ENCODE measurements at regions not wholly inside any gene's neighbourhood (a gene's known extent, or its start where the extent isn't known, plus 50 kb on each side); places are given as distances from the start of the nearest gene placed in this dataset.
A peak's percentile ranks its signal among the peaks of the same experiment; 100 is the strongest.

- no peak overlapping the region for H3K27ac ChIP-seq (ENCODE audit: low read depth, low read length)
These were observed 798.0 kb upstream of the MGAT4C start for GRCh38 chr12:87054226-87054625.

GRCh38 chr12:87051621-87052020 lies 795.4 kb upstream of the MGAT4C start:
- Histone ChIP-seq H3K36me3 (ENCODE audit: control insufficient read depth, insufficient read depth, low read length) (no peaks in the 10 kb centered on the region), H3K9me3 (ENCODE audit: control insufficient read depth, insufficient read depth, low read length) (no peaks in the 10 kb centered on the region), H3K4me1 (ENCODE audit: control insufficient read depth, insufficient read depth, low read length) (peaks cover 5% of the 10 kb centered on the region; the same call in 1 of the 2 replicates), H3K4me3 (ENCODE audit: low read depth, low read length) (no peak overlapping the region), H3K27ac (ENCODE audit: low read depth, low read length) (peak overlapping the region; percentile 43), H3K9ac (ENCODE audit: low read depth, low read length) (no peak overlapping the region), H3K27me3 (ENCODE audit: control insufficient read depth, insufficient read depth, low read length) (no peaks in the 10 kb centered on the region)

More at GRCh38 chr12:87054226-87054625, 798.0 kb upstream of the MGAT4C start:
- Histone ChIP-seq H3K9ac (ENCODE audit: low read depth, low read length) (no peak overlapping the region), H3K36me3 (ENCODE audit: control insufficient read depth, insufficient read depth, low read length) (no peaks in the 10 kb centered on the region), H3K4me1 (ENCODE audit: control insufficient read depth, insufficient read depth, low read length) (peaks cover 5% of the 10 kb centered on the region; the same call in 1 of the 2 replicates), H3K4me3 (ENCODE audit: low read depth, low read length) (no peak overlapping the region), H3K27me3 (ENCODE audit: control insufficient read depth, insufficient read depth, low read length) (no peaks in the 10 kb centered on the region), H3K9me3 (ENCODE audit: control insufficient read depth, insufficient read depth, low read length) (no peaks in the 10 kb centered on the region)

- H3K9me3 ChIP-seq (ENCODE audit: control insufficient read depth, insufficient read depth, low read length): no peaks in the 10 kb centered on the region
- no peaks in the 10 kb centered on the region for H3K36me3 ChIP-seq (ENCODE audit: control insufficient read depth, insufficient read depth, low read length)
- no peak overlapping the region for H3K4me3 ChIP-seq (ENCODE audit: low read depth, low read length)
- H3K27ac ChIP-seq (ENCODE audit: low read depth, low read length): no peak overlapping the region
- peaks cover 5% of the 10 kb centered on the region; the same call in 1 of the 2 replicates for H3K4me1 ChIP-seq (ENCODE audit: control insufficient read depth, insufficient read depth, low read length)
- no peak overlapping the region for H3K9ac ChIP-seq (ENCODE audit: low read depth, low read length)
- no peaks in the 10 kb centered on the region for H3K27me3 ChIP-seq (ENCODE audit: control insufficient read depth, insufficient read depth, low read length)
These were observed 791.5 kb upstream of the MGAT4C start for GRCh38 chr12:87047691-87048090.

DNA sequence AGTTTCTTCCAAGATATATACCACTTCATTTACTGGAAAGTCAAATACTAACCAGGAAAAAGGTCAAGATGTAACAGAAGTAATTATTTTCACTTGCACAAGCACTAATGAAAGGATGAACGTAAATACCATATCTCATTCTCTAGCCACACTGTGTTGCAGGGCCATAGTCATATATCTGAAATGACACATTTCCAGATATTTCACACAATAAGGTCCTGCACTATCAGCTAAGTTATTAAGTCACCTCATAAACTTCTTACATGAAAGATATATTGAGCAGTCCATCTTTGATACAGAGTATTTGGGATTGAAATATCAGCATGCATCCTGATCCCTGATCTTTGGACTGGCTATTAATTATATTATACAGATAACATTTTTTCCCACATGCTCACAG lies 783.3 kb upstream of the MGAT4C start:
- Histone ChIP-seq H3K27ac (ENCODE audit: low read depth, low read length) (no peak overlapping the region), H3K9ac (ENCODE audit: low read depth, low read length) (no peak overlapping the region), H3K4me1 (ENCODE audit: control insufficient read depth, insufficient read depth, low read length) (no peaks in the 10 kb centered on the region), H3K36me3 (ENCODE audit: control insufficient read depth, insufficient read depth, low read length) (no peaks in the 10 kb centered on the region), H3K9me3 (ENCODE audit: control insufficient read depth, insufficient read depth, low read length) (no peaks in the 10 kb centered on the region), H3K27me3 (ENCODE audit: control insufficient read depth, insufficient read depth, low read length) (no peaks in the 10 kb centered on the region), H3K4me3 (ENCODE audit: low read depth, low read length) (no peak overlapping the region)

GRCh38 chr12:87038098-87038497 lies 781.9 kb upstream of the MGAT4C start:
- no peaks in the 10 kb centered on the region for H3K9me3 ChIP-seq (ENCODE audit: control insufficient read depth, insufficient read depth, low read length)
- no peak overlapping the region for H3K27ac ChIP-seq (ENCODE audit: low read depth, low read length)
- no peak overlapping the region for H3K4me3 ChIP-seq (ENCODE audit: low read depth, low read length)

DNA sequence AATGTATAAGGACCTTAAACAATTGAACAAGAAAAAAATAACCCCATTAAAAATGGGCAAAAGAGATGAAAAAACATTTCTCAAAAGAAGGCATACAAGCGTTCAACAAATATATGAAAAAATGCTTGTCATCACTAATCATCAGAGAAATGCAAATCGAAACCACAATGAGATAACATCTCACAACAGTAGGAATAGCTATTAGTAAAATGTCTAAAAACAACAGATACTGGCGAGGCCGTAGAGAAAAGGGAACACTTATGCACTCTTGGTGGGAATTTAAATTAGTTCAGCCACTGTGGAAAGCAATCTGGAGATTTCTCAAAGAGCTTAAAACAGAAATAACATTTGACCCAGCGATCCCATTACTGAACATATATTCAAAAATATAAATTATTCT lies 769.8 kb upstream of the MGAT4C start:
- Histone ChIP-seq H3K27ac (ENCODE audit: low read depth, low read length) (no peak overlapping the region), H3K36me3 (ENCODE audit: control insufficient read depth, insufficient read depth, low read length) (no peaks in the 10 kb centered on the region), H3K27me3 (ENCODE audit: control insufficient read depth, insufficient read depth, low read length) (no peaks in the 10 kb centered on the region), H3K9ac (ENCODE audit: low read depth, low read length) (no peak overlapping the region), H3K4me1 (ENCODE audit: control insufficient read depth, insufficient read depth, low read length) (no peaks in the 10 kb centered on the region), H3K4me3 (ENCODE audit: low read depth, low read length) (no peak overlapping the region), H3K9me3 (ENCODE audit: control insufficient read depth, insufficient read depth, low read length) (no peaks in the 10 kb centered on the region)

More at GRCh38 chr12:87038098-87038497, 781.9 kb upstream of the MGAT4C start:
- H3K27me3 ChIP-seq (ENCODE audit: control insufficient read depth, insufficient read depth, low read length): no peaks in the 10 kb centered on the region
- H3K4me1 ChIP-seq (ENCODE audit: control insufficient read depth, insufficient read depth, low read length): no peaks in the 10 kb centered on the region
- H3K9ac ChIP-seq (ENCODE audit: low read depth, low read length): no peak overlapping the region
- no peaks in the 10 kb centered on the region for H3K36me3 ChIP-seq (ENCODE audit: control insufficient read depth, insufficient read depth, low read length)

- Histone ChIP-seq H3K27me3 (ENCODE audit: control insufficient read depth, insufficient read depth, low read length) (no peaks in the 10 kb centered on the region), H3K9ac (ENCODE audit: low read depth, low read length) (no peak overlapping the region), H3K36me3 (ENCODE audit: control insufficient read depth, insufficient read depth, low read length) (no peaks in the 10 kb centered on the region), H3K4me3 (ENCODE audit: low read depth, low read length) (no peak overlapping the region), H3K4me1 (ENCODE audit: control insufficient read depth, insufficient read depth, low read length) (no peaks in the 10 kb centered on the region), H3K9me3 (ENCODE audit: control insufficient read depth, insufficient read depth, low read length) (no peaks in the 10 kb centered on the region), H3K27ac (ENCODE audit: low read depth, low read length) (no peak overlapping the region)
These were observed 765.2 kb upstream of the MGAT4C start for GRCh38 chr12:87021400-87021799.

- Histone ChIP-seq H3K9me3 (ENCODE audit: control insufficient read depth, insufficient read depth, low read length) (no peaks in the 10 kb centered on the region), H3K4me3 (ENCODE audit: low read depth, low read length) (no peak overlapping the region), H3K27me3 (ENCODE audit: control insufficient read depth, insufficient read depth, low read length) (no peaks in the 10 kb centered on the region), H3K4me1 (ENCODE audit: control insufficient read depth, insufficient read depth, low read length) (no peaks in the 10 kb centered on the region), H3K27ac (ENCODE audit: low read depth, low read length) (no peak overlapping the region), H3K36me3 (ENCODE audit: control insufficient read depth, insufficient read depth, low read length) (no peaks in the 10 kb centered on the region), H3K9ac (ENCODE audit: low read depth, low read length) (no peak overlapping the region)
These were observed 763.9 kb upstream of the MGAT4C start for GRCh38 chr12:87020071-87020470.

- H3K27ac ChIP-seq (ENCODE audit: low read depth, low read length): no peak overlapping the region
- no peak overlapping the region for H3K9ac ChIP-seq (ENCODE audit: low read depth, low read length)
- H3K36me3 ChIP-seq (ENCODE audit: control insufficient read depth, insufficient read depth, low read length): no peaks in the 10 kb centered on the region
- no peaks in the 10 kb centered on the region for H3K27me3 ChIP-seq (ENCODE audit: control insufficient read depth, insufficient read depth, low read length)
- no peaks in the 10 kb centered on the region for H3K9me3 ChIP-seq (ENCODE audit: control insufficient read depth, insufficient read depth, low read length)
- no peak overlapping the region for H3K4me3 ChIP-seq (ENCODE audit: low read depth, low read length)
- no peaks in the 10 kb centered on the region for H3K4me1 ChIP-seq (ENCODE audit: control insufficient read depth, insufficient read depth, low read length)
These were observed 759.2 kb upstream of the MGAT4C start for GRCh38 chr12:87015352-87015751.

- no peak overlapping the region for H3K4me3 ChIP-seq (ENCODE audit: low read depth, low read length)
- no peak overlapping the region for H3K9ac ChIP-seq (ENCODE audit: low read depth, low read length)
- H3K9me3 ChIP-seq (ENCODE audit: control insufficient read depth, insufficient read depth, low read length): no peaks in the 10 kb centered on the region; the same call in 1 of the 2 replicates
- H3K36me3 ChIP-seq (ENCODE audit: control insufficient read depth, insufficient read depth, low read length): no peaks in the 10 kb centered on the region
- no peaks in the 10 kb centered on the region for H3K4me1 ChIP-seq (ENCODE audit: control insufficient read depth, insufficient read depth, low read length)
- no peak overlapping the region for H3K27ac ChIP-seq (ENCODE audit: low read depth, low read length)
- H3K27me3 ChIP-seq (ENCODE audit: control insufficient read depth, insufficient read depth, low read length): no peaks in the 10 kb centered on the region
These were observed 752.7 kb upstream of the MGAT4C start for GRCh38 chr12:87008785-87009384.

DNA sequence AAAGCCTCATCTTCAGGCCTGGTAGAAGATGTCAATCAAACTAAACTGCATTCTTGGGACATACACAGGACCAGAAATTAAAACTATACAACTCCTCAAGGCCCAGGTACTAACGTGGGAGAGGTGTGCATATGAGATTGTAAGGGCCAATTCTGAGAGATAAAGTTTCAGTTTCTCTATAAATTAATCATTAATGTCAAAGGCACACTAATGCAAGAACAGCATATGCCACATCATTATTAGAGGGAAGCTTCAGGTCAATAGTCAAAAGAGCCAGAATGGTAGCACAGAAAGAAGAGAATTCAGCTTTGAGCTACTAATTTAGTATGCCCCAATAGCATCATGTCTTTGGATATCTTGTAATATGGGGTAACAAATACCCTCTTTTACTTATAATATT lies 744.9 kb upstream of the MGAT4C start:
- H3K4me3 ChIP-seq (ENCODE audit: low read depth, low read length): no peak overlapping the region
- no peak overlapping the region for H3K27ac ChIP-seq (ENCODE audit: low read depth, low read length)
- H3K4me1 ChIP-seq (ENCODE audit: control insufficient read depth, insufficient read depth, low read length): no peaks in the 10 kb centered on the region
- no peak overlapping the region for H3K9ac ChIP-seq (ENCODE audit: low read depth, low read length)
- peaks cover 50% of the 10 kb centered on the region for H3K9me3 ChIP-seq (ENCODE audit: control insufficient read depth, insufficient read depth, low read length)
- H3K27me3 ChIP-seq (ENCODE audit: control insufficient read depth, insufficient read depth, low read length): no peaks in the 10 kb centered on the region
- H3K36me3 ChIP-seq (ENCODE audit: control insufficient read depth, insufficient read depth, low read length): no peaks in the 10 kb centered on the region
